Tibial nerve (tissue), 4 donors: ENCODE measurements at regions not wholly inside any gene's neighbourhood (a gene's known extent, or its start where the extent isn't known, plus 50 kb on each side); places are given as distances from the start of the nearest gene placed in this dataset.

Experiments used
- CTCF ChIP-seq, 5 experiments: fragments of 200-600 bp in 3 of 5; fragments of 450-650 bp in 2 of 5; sonication (generic) in 3 of 5; IDR thresholded peaks; one replicate each; pipeline ENCODE4 v1.5.1; 2016 to 2019; ENCODE audit warnings: antibody characterized with exemption in 5 of 5, mild to moderate bottlenecking in 3 of 5, moderate library complexity in 2 of 5
- EP300 ChIP-seq, 2 donors: sonication (generic); formaldehyde crosslinking; IDR thresholded peaks; one replicate each; pipeline ENCODE4 v1.6.1; 2017; ENCODE audit warnings: antibody characterized with exemption in 2 of 2, mild to moderate bottlenecking in 1 of 2
- POLR2A ChIP-seq, 2 donors: fragments of 450-650 bp; IDR thresholded peaks; one replicate each; pipeline ENCODE4 v1.6.1; 2017; ENCODE audit warnings: antibody characterized with exemption in 2 of 2, mild to moderate bottlenecking in 2 of 2, moderate library complexity in 2 of 2

GRCh38 chr17:63181856-63182255 is 215.8 kb downstream of the TANC2 start:
- TF ChIP-seq CTCF (IDR thresholded peaks at IDR 0.05) (no peak), POLR2A (IDR thresholded peaks at IDR 0.05) (no peak), EP300 (IDR thresholded peaks at IDR 0.05) (no peak)
